Breast epithelium (tissue), 4 donors: ENCODE measurements at regions not wholly inside any gene's neighbourhood (a gene's known extent, or its start where the extent isn't known, plus 50 kb on each side); places are given as distances from the start of the nearest gene placed in this dataset.
"Not testable (repeated sequence)": the region's sequence is repeated elsewhere in the genome, so short reads cannot be mapped to it uniquely, and the experiment has no call there.

Source experiments
- DNase-seq, 2 donors: peaks; one replicate each; pipeline ENCODE4 v3.0.0-alpha.2; 2019; ENCODE audit warnings: low spot score in 2 of 2
- H3K27ac ChIP-seq, 2 donors: fragments of 200-600 bp; sonication (generic) in 1 of 2; one replicate each; pipeline ENCODE4 v1.5.1; 2016 to 2019; ENCODE audit warnings: mild to moderate bottlenecking in 1 of 2
- H3K27me3 ChIP-seq, 2 donors: fragments of 200-600 bp; sonication (generic) in 1 of 2; one replicate each; pipeline versions ENCODE4 v1.5.1 to v1.6.0; 2017 to 2019; ENCODE audit warnings: control low read depth in 1 of 2, mild to moderate bottlenecking in 1 of 2
- H3K36me3 ChIP-seq: fragments of 200-600 bp; one replicate; pipeline ENCODE4 v1.5.1; 2019
- H3K4me1 ChIP-seq, 2 donors: fragments of 200-600 bp; sonication (generic); one replicate each; pipeline ENCODE4 v1.5.1; 2016 to 2019; ENCODE audit warnings: control low read depth in 1 of 2
- H3K4me3 ChIP-seq, 3 donors: fragments of 200-600 bp; sonication (generic); 1 replicate in 2 of 3; 2 replicates in 1 of 3; pipeline ENCODE4 v1.5.1; 2016 to 2019; ENCODE audit warnings: mild to moderate bottlenecking in 3 of 3, moderate library complexity in 2 of 3
- H3K9me3 ChIP-seq, 2 donors: fragments of 200-600 bp; sonication (generic) in 1 of 2; one replicate each; pipeline ENCODE4 v1.5.1; 2016 to 2019; ENCODE audit warnings: control low read depth in 1 of 2
- POLR2A ChIP-seq: fragments of 450-650 bp; IDR thresholded peaks from one replicate; pipeline ENCODE4 v1.6.1; 2016; ENCODE audit warnings: antibody characterized with exemption, mild to moderate bottlenecking, moderate library complexity
- POLR2AphosphoS5 ChIP-seq, 3 donors: sonication (generic); formaldehyde crosslinking; IDR thresholded peaks; one replicate each; pipeline ENCODE4 v1.6.1; 2017; ENCODE audit warnings: antibody characterized with exemption in 3 of 3
- intact Hi-C: fragments of 100-400 bp; cut with DNase I; formaldehyde crosslinking; loops from one replicate; pipeline ENCODE4 v1.15.1; 2023; ENCODE audit warnings: low total_unique reads
- TF ChIP-seq, protein P1 (sequence below), 3 donors: fragments of 450-650 bp; IDR thresholded peaks; one replicate each; pipeline ENCODE4 v1.5.1; 2016 to 2017; ENCODE audit warnings: antibody characterized with exemption in 3 of 3, mild to moderate bottlenecking in 3 of 3, moderate library complexity in 3 of 3

GRCh38 chr10:45118929-45119328, 118.2 kb downstream of the ZNF22 start:
- DNase-seq: no peak
- H3K27ac ChIP-seq: no peak overlapping the region
- no peak overlapping the region for H3K4me3 ChIP-seq
- no peaks in the 10 kb centered on the region for H3K9me3 ChIP-seq
- TF ChIP-seq POLR2A (no peak), POLR2AphosphoS5 (IDR thresholded peaks at IDR 0.05) (no peak)
- TF ChIP-seq, protein P1, sequence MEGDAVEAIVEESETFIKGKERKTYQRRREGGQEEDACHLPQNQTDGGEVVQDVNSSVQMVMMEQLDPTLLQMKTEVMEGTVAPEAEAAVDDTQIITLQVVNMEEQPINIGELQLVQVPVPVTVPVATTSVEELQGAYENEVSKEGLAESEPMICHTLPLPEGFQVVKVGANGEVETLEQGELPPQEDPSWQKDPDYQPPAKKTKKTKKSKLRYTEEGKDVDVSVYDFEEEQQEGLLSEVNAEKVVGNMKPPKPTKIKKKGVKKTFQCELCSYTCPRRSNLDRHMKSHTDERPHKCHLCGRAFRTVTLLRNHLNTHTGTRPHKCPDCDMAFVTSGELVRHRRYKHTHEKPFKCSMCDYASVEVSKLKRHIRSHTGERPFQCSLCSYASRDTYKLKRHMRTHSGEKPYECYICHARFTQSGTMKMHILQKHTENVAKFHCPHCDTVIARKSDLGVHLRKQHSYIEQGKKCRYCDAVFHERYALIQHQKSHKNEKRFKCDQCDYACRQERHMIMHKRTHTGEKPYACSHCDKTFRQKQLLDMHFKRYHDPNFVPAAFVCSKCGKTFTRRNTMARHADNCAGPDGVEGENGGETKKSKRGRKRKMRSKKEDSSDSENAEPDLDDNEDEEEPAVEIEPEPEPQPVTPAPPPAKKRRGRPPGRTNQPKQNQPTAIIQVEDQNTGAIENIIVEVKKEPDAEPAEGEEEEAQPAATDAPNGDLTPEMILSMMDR (IDR thresholded peaks at IDR 0.05): no peak
- H3K4me1 ChIP-seq: no peaks in the 10 kb centered on the region
- H3K36me3 ChIP-seq: no peaks in the 10 kb centered on the region
- no peaks in the 10 kb centered on the region for H3K27me3 ChIP-seq
- intact Hi-C loops: no loop called here

- intact Hi-C loops, H3K36me3 ChIP-seq: not testable (repeated sequence)
These were observed 121.6 kb downstream of the ZNF22 start for GRCh38 chr10:45122180-45122860.

DNA sequence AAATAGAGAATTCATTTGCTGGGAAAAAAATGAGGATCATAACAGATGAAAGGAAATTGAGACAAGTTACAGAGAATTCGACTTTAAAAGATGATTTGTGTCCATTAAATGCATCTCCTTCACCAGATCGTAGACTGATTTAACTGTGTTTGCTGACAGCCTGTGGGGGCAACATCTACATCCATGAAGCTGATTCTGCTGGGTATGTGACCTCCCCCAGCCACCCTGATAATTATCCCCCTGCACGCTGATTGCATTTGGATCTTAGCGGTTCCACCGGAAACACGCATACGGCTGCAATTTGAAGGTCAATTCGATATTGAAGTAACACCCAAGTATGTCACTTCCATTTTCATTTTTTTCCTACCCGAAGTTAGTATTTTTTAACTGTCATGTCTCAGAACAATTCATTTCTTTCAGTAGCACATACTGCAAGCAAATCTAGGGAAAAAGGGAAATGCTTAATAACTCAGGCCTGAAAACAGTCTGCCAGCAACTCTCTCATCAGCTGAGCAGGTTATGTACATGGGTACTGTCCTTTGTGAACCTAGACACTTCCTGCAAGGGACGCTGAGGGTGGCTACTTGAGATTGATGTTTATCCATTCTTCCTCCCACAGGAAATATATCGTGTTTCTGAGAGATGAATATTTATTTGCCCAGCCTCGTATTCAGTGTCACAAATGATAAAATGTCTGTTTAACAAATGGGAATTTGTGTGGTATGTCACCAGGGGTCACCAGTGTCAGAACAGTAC, 134.9 kb downstream of the ZNF22 start:
- DNase-seq: no peak
- Histone ChIP-seq H3K36me3 (no peaks in the 10 kb centered on the region), H3K27ac (no peak overlapping the region), H3K9me3 (no peaks in the 10 kb centered on the region), H3K27me3 (no peaks in the 10 kb centered on the region), H3K4me1 (no peaks in the 10 kb centered on the region), H3K4me3 (no peak overlapping the region)
- TF ChIP-seq, protein P1 (IDR thresholded peaks at IDR 0.05): no peak
- TF ChIP-seq POLR2AphosphoS5 (IDR thresholded peaks at IDR 0.05): no peak
- no peak for TF ChIP-seq POLR2A
- intact Hi-C loops: loop anchor here (2.0 kb wide), 1 partner anchor 45 kb away; no protein-coding TSS in a partner anchor

More at GRCh38 chr10:45122180-45122860, 121.6 kb downstream of the ZNF22 start:
- not testable (repeated sequence) for H3K27me3 ChIP-seq, H3K4me3 ChIP-seq, H3K4me1 ChIP-seq, H3K27ac ChIP-seq, DNase-seq, H3K9me3 ChIP-seq

GRCh38 chr10:45136256-45136655, 135.5 kb downstream of the ZNF22 start:
- Histone ChIP-seq H3K27ac (no peak overlapping the region), H3K27me3 (no peaks in the 10 kb centered on the region), H3K36me3 (no peaks in the 10 kb centered on the region), H3K9me3 (no peaks in the 10 kb centered on the region), H3K4me3 (no peak overlapping the region), H3K4me1 (no peaks in the 10 kb centered on the region)
- no peak for DNase-seq
- TF ChIP-seq POLR2AphosphoS5 (IDR thresholded peaks at IDR 0.05): no peak
- TF ChIP-seq POLR2A: no peak
- intact Hi-C loops: loop anchor here (2.0 kb wide), 1 partner anchor 45 kb away; no protein-coding TSS in a partner anchor

GRCh38 chr10:45144326-45145070, 143.8 kb downstream of the ZNF22 start:
- no peak overlapping the region for H3K4me3 ChIP-seq
- TF ChIP-seq, protein P1 (IDR thresholded peaks at IDR 0.05): no peak
- TF ChIP-seq POLR2A (no peak), POLR2AphosphoS5 (IDR thresholded peaks at IDR 0.05) (no peak)
- H3K27ac ChIP-seq: no peak overlapping the region
- DNase-seq: no peak
- no peaks in the 10 kb centered on the region for H3K36me3 ChIP-seq
- intact Hi-C loops: no loop called here
- no peaks in the 10 kb centered on the region for H3K27me3 ChIP-seq
- H3K9me3 ChIP-seq: no peaks in the 10 kb centered on the region
- no peaks in the 10 kb centered on the region for H3K4me1 ChIP-seq

DNA sequence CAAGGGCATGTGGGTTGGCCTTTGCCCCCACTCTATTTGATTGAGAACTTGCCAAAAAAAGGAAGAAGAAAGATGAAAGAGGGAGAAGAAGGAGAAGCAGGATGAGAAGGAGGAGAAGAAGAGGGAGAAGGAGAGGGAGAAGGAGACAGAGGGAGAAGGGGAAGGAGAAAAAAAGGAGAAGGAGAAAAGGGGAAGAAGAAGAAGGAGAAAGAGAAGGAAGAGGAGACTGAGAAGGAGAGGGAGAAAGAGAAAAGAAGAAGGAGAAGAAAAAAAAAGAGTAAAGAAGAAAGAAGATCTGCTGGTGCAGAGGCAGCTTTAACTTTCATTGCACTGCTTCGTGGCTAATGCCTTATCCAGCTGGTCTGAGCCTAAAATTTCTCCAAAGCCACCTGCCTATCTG, 144.4 kb downstream of the ZNF22 start:
- DNase-seq, H3K4me1 ChIP-seq, H3K27ac ChIP-seq, H3K27me3 ChIP-seq, H3K4me3 ChIP-seq, H3K36me3 ChIP-seq, intact Hi-C loops, H3K9me3 ChIP-seq: not testable (repeated sequence)
